ENCODE measurements at regions not wholly inside any gene's neighbourhood (a gene's known extent, or its start where the extent isn't known, plus 50 kb on each side); places are given as distances from the start of the nearest gene placed in this dataset.

DNA sequence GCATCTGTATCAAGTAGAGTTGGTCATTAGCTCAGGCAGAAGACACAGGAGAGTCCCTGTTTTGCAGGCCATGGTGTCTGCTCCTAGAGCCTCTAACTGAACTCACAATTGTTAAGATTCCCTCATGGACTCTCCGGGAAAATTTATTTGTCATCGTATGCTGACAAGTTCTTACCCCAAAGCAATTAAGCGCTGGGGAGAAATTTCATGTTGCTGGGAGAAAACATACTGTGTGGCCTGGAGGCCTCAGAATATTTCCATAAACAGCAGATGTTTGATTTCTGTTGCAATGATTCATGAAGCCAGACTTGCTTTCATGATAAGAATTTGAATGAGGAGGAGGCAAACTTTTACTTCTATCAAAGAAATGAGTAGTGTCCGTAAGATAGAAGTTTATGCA, 583.2 kb downstream of the GATA3 start:
- no peak for DNase-seq

DNA sequence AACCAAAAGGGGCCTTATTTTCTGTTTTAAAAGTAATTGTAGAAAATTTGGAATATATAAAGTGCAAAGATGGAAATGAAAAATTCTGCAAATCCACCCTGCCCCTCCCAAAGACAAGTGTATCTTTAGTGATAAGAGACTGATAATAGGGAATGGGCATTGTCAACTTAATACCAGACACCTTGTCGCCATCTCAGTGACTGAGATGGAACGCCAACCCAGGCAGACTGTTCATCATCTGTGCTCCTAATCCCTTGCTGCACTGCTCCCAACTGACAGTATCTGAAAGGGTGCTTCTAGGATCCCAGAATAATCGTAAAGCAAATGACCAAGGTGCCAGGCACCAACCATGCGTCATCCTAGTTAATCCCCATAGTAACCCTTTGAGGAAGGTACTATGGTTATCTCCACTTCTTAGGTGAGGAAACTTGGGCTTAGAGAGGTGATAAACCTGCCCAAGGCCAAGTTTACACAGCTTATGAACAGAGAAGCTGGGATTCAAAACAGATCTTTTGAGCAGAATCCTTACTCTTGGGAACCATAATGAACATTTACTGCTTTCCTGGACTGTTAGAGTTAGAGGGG, 583.7 kb downstream of the GATA3 start:
- no peaks in the 10 kb centered on the region for H4K20me1 ChIP-seq (ENCODE audit: insufficient read depth)
- H3K4me1 ChIP-seq (ENCODE audit: insufficient read depth) = no peaks in the 10 kb centered on the region
- H3K9me2 ChIP-seq (ENCODE audit: insufficient read depth) = no peaks in the 10 kb centered on the region
- H3K4me3 ChIP-seq = no peak overlapping the region
- TF ChIP-seq EZH2phosphoT487 (IDR thresholded peaks at IDR 0.05; ENCODE audit: insufficient read depth, low read depth) = no peak
- TF ChIP-seq EZH2 (IDR thresholded peaks at IDR 0.05; ENCODE audit: insufficient read depth, poor library complexity, severe bottlenecking) = no peak
- H3K4me2 ChIP-seq (ENCODE audit: unreplicated experiment) = no peak overlapping the region
- no peak overlapping the region for H2AFZ ChIP-seq
- no peaks in the 10 kb centered on the region for H3K79me2 ChIP-seq (ENCODE audit: insufficient read depth)
- H3K27ac ChIP-seq = no peak overlapping the region
- no peaks in the 10 kb centered on the region for H3K9me3 ChIP-seq (ENCODE audit: low read depth)
- WGBS, 2 experiments (ENCODE audit: low coverage in 1 of 2, low lambda C conversion rate in 2 of 2, missing lambda C conversion rate in 2 of 2) = 6 to 14% methylated on average over 4 of the region's 4 CpGs
- no peaks in the 10 kb centered on the region for H3F3A ChIP-seq (ENCODE audit: insufficient read depth)
- H3K27me3 ChIP-seq (replicated peaks; ENCODE audit: insufficient read depth) = no peaks in the 10 kb centered on the region
- DNase-seq = no peak
- in situ Hi-C loops (cut with MboI) = no loop called here
- no peak overlapping the region for H3K9ac ChIP-seq
- H3K36me3 ChIP-seq (ENCODE audit: low read depth) = no peaks in the 10 kb centered on the region

More for the DNA sequence above, 583.2 kb downstream of the GATA3 start:
- TF ChIP-seq EZH2phosphoT487 (IDR thresholded peaks at IDR 0.05; ENCODE audit: insufficient read depth, low read depth) = no peak
- TF ChIP-seq EZH2 (IDR thresholded peaks at IDR 0.05; ENCODE audit: insufficient read depth, poor library complexity, severe bottlenecking) = no peak
- Histone ChIP-seq H3K4me1 (ENCODE audit: insufficient read depth) (no peaks in the 10 kb centered on the region), H3K79me2 (ENCODE audit: insufficient read depth) (no peaks in the 10 kb centered on the region), H3K27me3 (replicated peaks; ENCODE audit: insufficient read depth) (no peaks in the 10 kb centered on the region), H4K20me1 (ENCODE audit: insufficient read depth) (no peaks in the 10 kb centered on the region), H3K9ac (no peak overlapping the region), H3K9me2 (ENCODE audit: insufficient read depth) (no peaks in the 10 kb centered on the region), H3F3A (ENCODE audit: insufficient read depth) (no peaks in the 10 kb centered on the region), H3K4me2 (ENCODE audit: unreplicated experiment) (no peak overlapping the region), H3K4me3 (no peak overlapping the region), H3K27ac (no peak overlapping the region), H3K9me3 (ENCODE audit: low read depth) (no peaks in the 10 kb centered on the region), H3K36me3 (ENCODE audit: low read depth) (no peaks in the 10 kb centered on the region), H2AFZ (no peak overlapping the region)
- in situ Hi-C loops (cut with MboI) = no loop called here
- 18 to 23% methylated on average over 4 of the region's 4 CpGs for WGBS, 2 experiments (ENCODE audit: low coverage in 1 of 2, low lambda C conversion rate in 2 of 2, missing lambda C conversion rate in 2 of 2)

DNA sequence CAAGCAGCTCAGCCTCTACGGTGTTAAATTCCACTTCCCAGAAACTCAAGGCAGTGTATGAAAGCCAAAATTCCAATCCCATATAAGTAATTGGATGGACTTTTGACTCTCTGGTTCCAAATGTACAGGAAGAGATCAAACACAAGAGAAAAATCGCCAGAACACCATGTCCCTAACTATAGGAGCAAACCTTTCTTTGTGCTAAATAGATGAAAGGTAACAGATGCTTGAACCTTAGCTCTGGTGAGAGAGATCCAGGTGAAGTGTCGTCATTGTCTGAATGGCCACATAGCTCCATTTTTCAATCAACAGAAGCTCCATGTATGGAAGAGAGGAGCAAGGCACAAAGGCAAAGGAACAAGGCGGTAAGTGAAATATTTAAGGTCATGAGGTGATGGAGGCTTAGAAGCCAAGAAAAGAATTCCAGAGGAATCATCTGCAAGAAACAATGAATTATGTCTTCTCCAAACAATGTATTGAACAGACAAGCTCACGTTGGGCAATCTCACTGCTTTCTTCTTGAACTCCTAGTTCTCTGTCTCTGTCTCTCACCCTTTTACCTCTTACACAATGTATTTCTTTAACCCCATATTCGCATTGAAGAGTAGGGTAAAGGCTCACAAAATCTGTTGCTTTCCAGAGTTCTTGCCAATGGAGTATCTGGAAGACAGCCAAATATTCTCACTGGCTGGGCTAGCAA, 585.1 kb downstream of the GATA3 start:
- Histone ChIP-seq H3K27me3 (replicated peaks; ENCODE audit: insufficient read depth) (no peaks in the 10 kb centered on the region), H3K27ac (no peak overlapping the region), H3K4me3 (no peak overlapping the region), H2AFZ (no peak overlapping the region), H3K4me1 (ENCODE audit: insufficient read depth) (no peaks in the 10 kb centered on the region), H3F3A (ENCODE audit: insufficient read depth) (no peaks in the 10 kb centered on the region), H3K79me2 (ENCODE audit: insufficient read depth) (no peaks in the 10 kb centered on the region), H3K9ac (no peak overlapping the region), H3K36me3 (ENCODE audit: low read depth) (no peaks in the 10 kb centered on the region), H3K9me3 (ENCODE audit: low read depth) (no peaks in the 10 kb centered on the region), H3K4me2 (ENCODE audit: unreplicated experiment) (no peak overlapping the region), H3K9me2 (ENCODE audit: insufficient read depth) (no peaks in the 10 kb centered on the region), H4K20me1 (ENCODE audit: insufficient read depth) (no peaks in the 10 kb centered on the region)
- in situ Hi-C loops (cut with MboI) = no loop called here
- 5 to 7% methylated on average over 6 of the region's 6 CpGs for WGBS, 2 experiments (ENCODE audit: low coverage in 1 of 2, low lambda C conversion rate in 2 of 2, missing lambda C conversion rate in 2 of 2)
- no peak for DNase-seq
- no peak for TF ChIP-seq EZH2 (IDR thresholded peaks at IDR 0.05; ENCODE audit: insufficient read depth, poor library complexity, severe bottlenecking)

DNA sequence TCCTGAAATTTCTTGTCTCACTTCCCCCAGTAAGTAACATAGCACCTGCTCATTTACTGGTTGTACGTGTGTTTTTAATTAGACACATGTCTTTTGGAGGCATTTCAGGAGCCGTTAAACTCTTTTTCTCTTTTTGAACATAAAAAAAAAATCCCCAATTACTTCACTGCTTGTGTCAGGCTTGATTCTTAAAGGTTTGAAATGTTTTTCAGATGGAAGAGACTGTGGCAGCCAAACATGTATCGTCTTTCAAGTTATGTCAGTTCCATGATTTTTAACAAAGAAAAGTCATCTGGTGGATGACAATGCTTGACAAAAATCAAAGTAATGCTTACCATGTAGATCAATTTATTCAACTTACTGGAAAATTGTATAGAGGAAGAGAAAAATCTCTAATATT, 585.8 kb downstream of the GATA3 start:
- H3K9ac ChIP-seq = no peak overlapping the region
- no peaks in the 10 kb centered on the region for H3K4me1 ChIP-seq (ENCODE audit: insufficient read depth)
- no peaks in the 10 kb centered on the region for H3K36me3 ChIP-seq (ENCODE audit: low read depth)
- no peaks in the 10 kb centered on the region for H3F3A ChIP-seq (ENCODE audit: insufficient read depth)
- H3K4me3 ChIP-seq = no peak overlapping the region
- DNase-seq = no peak
- H3K9me3 ChIP-seq (ENCODE audit: low read depth) = no peaks in the 10 kb centered on the region
- no peaks in the 10 kb centered on the region for H4K20me1 ChIP-seq (ENCODE audit: insufficient read depth)
- H3K4me2 ChIP-seq (ENCODE audit: unreplicated experiment) = no peak overlapping the region
- in situ Hi-C loops (cut with MboI) = no loop called here
- no peaks in the 10 kb centered on the region for H3K79me2 ChIP-seq (ENCODE audit: insufficient read depth)
- 1 to 3% methylated on average over 3 of the region's 3 CpGs for WGBS, 2 experiments (ENCODE audit: low coverage in 1 of 2, low lambda C conversion rate in 2 of 2, missing lambda C conversion rate in 2 of 2)
- no peaks in the 10 kb centered on the region for H3K9me2 ChIP-seq (ENCODE audit: insufficient read depth)
- TF ChIP-seq EZH2 (IDR thresholded peaks at IDR 0.05; ENCODE audit: insufficient read depth, poor library complexity, severe bottlenecking) (no peak), EZH2phosphoT487 (IDR thresholded peaks at IDR 0.05; ENCODE audit: insufficient read depth, low read depth) (no peak)
- no peaks in the 10 kb centered on the region for H3K27me3 ChIP-seq (replicated peaks; ENCODE audit: insufficient read depth)
- H2AFZ ChIP-seq = no peak overlapping the region
- no peak overlapping the region for H3K27ac ChIP-seq
